GM18505 (cell line): ENCODE measurements at regions not wholly inside any gene's neighbourhood (a gene's known extent, or its start where the extent isn't known, plus 50 kb on each side); places are given as distances from the start of the nearest gene placed in this dataset.

Source experiments
- ATAC-seq: cut with Tn5 transposase; IDR thresholded peaks from one replicate; pipeline ENCODE4 v1.9.1; 2021; ENCODE audit not compliant: unreplicated experiment
- POLR2A ChIP-seq: IDR thresholded peaks from 4 replicates; pipeline ENCODE4 v1.6.1; 2011; ENCODE audit warnings: borderline replicate concordance; ENCODE audit not compliant: insufficient read depth, insufficient read length; ENCODE audit errors: extremely low read depth

DNA sequence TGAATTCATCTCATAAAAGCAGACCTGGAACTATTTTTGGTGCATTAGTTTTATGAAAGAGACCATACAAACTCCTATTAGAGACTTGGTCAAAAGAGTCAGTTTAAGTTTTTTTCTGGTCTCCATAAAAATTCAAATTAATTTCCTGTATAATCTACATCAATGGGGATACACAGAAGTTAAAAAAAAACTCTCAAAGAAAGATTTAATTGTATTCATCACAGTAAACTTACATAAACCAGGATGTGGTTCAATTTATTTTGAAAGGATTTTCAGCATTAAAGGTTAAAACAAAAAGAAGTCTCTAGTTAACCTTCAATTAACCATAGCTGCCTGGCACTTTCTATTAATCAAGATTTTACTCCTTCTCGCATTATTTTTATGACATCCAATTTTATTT is 530.3 kb upstream of the KCNMB2 start:
- TF ChIP-seq POLR2A, result no peak
- ATAC-seq, result no peak

DNA sequence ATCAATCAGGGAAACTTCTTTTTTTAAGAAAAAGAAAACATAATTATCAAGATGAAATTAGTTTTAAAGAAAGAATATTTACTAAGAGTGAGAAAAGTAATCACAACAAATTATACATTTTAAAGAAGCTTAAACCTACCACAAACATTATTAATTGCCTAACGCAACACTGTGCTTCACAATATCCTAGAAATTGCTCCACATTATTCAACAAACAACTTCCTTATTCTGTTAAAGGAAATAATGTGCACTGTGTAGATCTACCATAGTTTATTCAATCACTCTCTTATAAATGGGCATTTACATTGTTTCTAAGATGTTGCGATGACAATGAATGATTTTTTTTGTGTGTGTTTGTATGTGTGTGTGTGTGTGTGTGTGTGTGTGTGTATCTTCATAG is 525.9 kb upstream of the KCNMB2 start:
- no peak for TF ChIP-seq POLR2A
- ATAC-seq, result no peak

GRCh38 chr3:178019645-178020044 is 516.6 kb upstream of the KCNMB2 start:
- no peak for TF ChIP-seq POLR2A

DNA sequence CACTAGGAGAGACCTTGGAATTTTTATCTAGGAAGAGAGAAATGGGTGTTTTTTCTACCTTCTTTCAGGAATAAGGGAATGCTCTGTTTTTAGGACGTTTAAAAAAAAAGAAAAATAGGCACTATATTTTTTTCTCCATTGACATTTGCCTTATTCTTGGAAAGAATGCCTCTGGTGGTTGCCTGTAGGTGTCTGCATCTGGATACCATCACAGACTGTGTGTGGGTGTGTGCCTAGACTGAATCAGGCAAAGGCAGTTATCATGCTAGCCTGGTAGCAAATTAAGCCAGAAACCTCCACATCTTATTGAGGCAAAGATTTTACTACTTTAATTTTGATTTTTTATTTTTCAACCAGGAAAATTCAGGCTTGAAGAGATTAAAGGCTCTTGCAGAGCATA is 513.6 kb upstream of the KCNMB2 start:
- ATAC-seq, result no peak

More at GRCh38 chr3:178019645-178020044, 516.6 kb upstream of the KCNMB2 start:
- ATAC-seq, result no peak

DNA sequence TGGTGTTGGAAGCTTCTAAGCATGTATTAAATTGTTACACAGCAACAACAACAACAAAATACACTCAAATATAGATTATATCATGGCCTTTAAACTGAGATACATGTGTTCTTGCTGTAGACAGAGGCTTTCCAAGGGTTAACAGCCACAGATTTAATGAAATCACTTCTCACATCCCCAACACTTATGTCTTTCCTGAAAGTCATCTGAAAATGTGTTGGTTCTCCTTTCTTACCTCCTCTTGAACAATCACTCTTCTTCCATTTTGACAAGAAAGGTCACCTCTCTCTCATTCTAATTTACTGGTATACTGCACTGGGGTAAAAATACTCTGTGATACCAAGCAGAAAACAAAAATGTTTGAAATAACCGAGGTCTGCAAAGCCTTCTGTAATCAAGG is 507.3 kb upstream of the KCNMB2 start:
- ATAC-seq, result no peak
- TF ChIP-seq POLR2A, result no peak

More for the DNA sequence above, 513.6 kb upstream of the KCNMB2 start:
- TF ChIP-seq POLR2A, result no peak

- ATAC-seq, result no peak
- no peak for TF ChIP-seq POLR2A
These were observed 499.6 kb upstream of the KCNMB2 start for GRCh38 chr3:178036451-178037144.

- TF ChIP-seq POLR2A, result no peak
- no peak for ATAC-seq
These were observed 494.3 kb upstream of the KCNMB2 start for GRCh38 chr3:178041931-178042330.

GRCh38 chr3:178042376-178042775 is 493.9 kb upstream of the KCNMB2 start:
- no peak for TF ChIP-seq POLR2A
- no peak for ATAC-seq

DNA sequence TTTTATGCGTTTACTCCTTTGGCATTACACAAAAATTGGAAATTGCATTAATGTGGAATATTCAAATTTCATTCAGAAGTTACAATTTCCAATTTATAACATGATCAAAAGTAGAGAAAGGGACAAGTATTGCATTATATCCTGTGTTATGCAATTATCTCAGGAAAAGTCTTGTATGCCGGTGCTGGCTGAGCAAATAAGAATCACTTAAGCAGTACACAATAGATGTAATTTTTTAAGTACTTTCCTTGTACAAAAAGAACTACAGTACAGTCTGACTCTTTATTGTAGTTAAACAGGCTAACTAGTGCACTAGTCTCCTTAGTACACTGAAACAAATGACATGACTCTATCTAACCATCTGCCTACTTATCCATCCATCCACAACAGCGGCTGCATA is 493.2 kb upstream of the KCNMB2 start:
- TF ChIP-seq POLR2A, result no peak
- ATAC-seq, result no peak

- ATAC-seq, result no peak
- no peak for TF ChIP-seq POLR2A
These were observed 491.9 kb upstream of the KCNMB2 start for GRCh38 chr3:178044320-178044719.

- no peak for ATAC-seq
These were observed 488.7 kb upstream of the KCNMB2 start for GRCh38 chr3:178047496-178047895.

DNA sequence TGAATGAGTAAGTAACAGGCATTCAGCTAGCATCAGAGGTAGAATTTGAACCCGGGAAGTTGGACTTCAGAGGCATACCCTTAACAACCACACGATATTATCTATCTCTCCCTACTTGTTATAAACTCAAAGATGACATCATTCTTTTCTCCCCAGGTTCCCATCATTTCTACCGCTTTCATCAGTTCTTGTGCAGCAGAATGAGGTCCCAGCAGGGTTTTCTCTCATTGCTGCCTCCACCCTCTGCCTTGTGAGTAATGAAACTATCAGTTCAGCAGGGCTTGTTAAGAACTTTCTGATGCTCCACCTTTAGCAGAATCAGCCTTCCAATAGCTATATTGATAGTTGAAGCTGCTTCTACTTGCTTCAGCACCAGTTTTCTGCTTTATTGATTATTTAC is 487.5 kb upstream of the KCNMB2 start:
- ATAC-seq, result no peak
- TF ChIP-seq POLR2A, result no peak

More at GRCh38 chr3:178047496-178047895, 488.7 kb upstream of the KCNMB2 start:
- no peak for TF ChIP-seq POLR2A

DNA sequence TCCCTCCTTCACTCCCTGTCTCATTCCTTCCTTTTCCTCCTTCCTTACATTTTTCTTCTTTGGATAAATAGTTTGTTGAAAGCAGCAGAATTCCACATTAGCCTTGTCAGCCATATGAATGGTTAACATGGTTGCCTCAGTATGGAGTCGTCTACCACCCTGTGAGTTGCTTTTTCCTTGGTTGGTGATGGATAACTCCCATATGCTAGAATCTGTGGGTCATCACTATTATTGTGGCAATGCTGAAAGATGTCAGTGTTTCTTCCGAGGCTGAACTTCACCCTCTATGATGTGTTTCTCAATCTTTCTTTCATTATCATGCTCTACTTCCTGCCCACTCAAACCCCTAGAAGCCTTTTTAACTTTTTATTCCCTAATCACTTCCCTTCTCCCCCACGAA is 481.8 kb upstream of the KCNMB2 start:
- TF ChIP-seq POLR2A, result no peak
- ATAC-seq, result no peak

GRCh38 chr3:178055939-178056338 is 480.3 kb upstream of the KCNMB2 start:
- no peak for ATAC-seq
- no peak for TF ChIP-seq POLR2A

DNA sequence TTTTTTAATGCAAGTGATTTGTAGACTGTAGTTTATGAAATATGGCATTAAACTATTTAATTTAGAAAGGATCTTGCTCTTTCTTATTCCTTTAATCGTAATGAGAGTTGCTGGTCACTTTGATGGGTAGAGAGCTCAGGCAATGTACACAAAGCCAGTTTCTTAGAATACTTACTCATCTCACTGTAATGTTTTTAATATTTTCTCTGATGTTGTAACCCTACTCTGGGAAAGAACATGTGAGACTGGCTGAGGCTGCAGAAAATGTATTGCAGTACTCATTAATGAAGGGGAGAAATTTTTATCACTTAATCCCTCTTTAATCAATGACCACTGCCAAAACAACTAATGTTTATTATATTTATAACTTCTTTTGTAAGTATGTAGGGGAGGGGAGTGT is 479.4 kb upstream of the KCNMB2 start:
- TF ChIP-seq POLR2A, result no peak
- ATAC-seq, result no peak
